NCI-H2081 (cell line): ENCODE measurements at regions not wholly inside any gene's neighbourhood (a gene's known extent, or its start where the extent isn't known, plus 50 kb on each side); places are given as distances from the start of the nearest gene placed in this dataset.
A peak's percentile ranks its signal among the peaks of the same experiment; 100 is the strongest.
"Not testable (repeated sequence)": the region's sequence is repeated elsewhere in the genome, so short reads cannot be mapped to it uniquely, and the experiment has no call there.

Experiments
- DNase-seq, 2 experiments: peaks; one replicate each; lab custom pipeline; 2025; lab: John Stamatoyannopoulos, UW

- no peak for DNase-seq
Measured at GRCh38 chr1:199422206-199422605, 605.3 kb upstream of the NR5A2 start.

GRCh38 chr1:199447906-199448305, 579.6 kb upstream of the NR5A2 start:
- DNase-seq = no peak

- DNase-seq = no peak
Measured at GRCh38 chr1:199448646-199449045, 578.9 kb upstream of the NR5A2 start.

DNA sequence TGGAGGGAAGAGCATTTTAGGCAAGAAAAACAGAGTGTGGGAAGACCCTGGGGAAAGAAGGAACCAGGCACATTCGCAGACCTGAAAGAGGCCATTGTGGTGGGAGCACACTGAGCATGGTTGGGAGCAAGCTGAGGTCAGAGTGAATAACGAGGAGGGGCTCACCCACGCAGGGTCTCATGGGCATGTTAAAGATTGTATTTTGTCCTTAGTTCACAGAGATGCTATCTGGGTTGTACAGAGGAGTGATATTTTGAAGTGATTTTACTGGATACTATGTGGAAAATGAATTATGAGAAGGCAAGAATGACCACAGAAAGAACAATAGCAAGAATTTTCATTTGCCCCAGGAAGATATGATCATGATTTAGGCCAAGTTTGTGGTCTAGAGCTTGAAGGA, 578.3 kb upstream of the NR5A2 start:
- DNase-seq = no peak

GRCh38 chr1:199449681-199450080, 577.8 kb upstream of the NR5A2 start:
- DNase-seq = no peak

GRCh38 chr1:199452627-199453026, 574.9 kb upstream of the NR5A2 start:
- no peak for DNase-seq

DNA sequence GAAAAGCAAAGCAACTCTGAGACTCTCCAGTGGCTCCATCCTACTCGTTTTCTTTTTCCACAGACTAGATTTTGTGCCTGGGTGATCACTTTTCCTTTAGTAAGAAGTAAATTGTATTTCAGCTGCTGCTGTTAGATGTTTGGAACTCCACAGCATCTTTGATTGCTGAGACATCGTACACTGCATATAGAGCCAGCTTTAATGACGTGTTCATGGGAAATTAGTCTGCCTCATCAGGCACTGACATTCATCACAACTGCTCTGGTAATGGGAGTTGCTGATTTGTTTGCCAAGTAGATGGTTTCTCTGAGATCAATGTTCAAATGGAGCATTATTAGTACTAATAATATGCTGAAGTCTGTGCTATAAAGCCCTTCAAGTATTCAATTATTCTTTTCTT, 573.8 kb upstream of the NR5A2 start:
- DNase-seq = no peak

DNA sequence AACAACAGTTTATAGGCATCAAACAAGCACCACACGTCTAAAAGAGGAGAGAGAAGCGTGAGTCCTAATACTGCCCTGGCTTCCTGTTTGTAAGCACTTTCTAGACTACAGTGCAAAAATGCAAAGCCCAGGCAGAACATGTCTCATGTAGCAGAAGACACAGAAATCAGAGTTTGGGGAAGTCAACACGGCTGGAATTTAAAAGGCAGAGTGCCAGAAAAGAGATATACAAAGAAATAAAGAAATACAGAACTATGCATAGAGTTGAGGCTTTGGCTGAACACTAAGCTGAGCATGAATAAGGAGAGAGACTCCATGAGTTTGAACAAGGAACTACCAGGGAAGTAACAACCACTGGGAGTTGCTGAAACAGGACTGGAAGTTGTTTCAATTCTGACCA, 566.6 kb upstream of the NR5A2 start:
- no peak for DNase-seq

DNA sequence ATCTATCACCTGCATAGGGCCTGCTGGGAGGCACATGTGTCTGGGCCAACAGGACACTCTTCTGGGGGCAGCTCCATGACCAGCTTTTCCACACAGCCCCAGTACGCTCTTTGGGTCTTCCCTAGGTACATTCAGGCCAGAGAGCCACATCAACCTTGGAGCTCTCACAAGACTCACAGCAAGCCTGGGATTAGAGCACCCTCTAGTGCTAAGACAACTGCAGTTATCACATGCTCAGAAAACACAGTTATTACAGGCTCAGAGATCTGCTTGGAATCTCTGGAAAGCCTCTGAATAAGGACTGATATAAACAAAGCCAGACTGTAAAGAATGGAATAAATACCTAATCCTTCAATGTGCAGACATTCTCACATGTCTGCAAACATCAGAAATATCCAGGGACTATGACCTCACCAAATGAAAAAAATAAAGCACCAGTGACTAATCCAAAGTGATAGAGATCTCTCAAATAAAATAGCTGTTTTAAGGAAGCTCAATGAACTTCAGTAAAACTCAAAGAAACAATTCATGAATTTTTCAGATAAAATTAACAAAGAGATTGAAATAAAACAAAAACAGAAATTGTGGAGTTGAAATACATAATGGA, 563.9 kb upstream of the NR5A2 start:
- DNase-seq = peak; percentile 68

DNA sequence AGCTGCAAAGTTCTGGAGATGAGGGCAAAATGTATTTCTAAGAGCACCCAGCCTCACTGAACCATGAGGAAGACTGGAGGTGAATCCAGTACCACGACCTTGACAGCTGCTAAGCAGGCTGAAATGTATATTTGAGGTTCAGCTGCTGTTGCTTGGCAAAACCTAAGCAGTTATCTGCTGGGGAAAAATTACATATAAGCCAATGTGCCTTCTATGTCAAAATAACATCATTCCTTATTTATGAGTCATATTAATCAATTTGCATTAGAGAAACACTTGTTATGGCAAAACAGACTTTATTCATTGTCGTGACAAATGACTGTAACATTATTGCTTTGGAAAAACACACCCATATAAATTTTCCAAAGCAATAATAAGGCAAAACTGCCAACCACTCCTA, 560.5 kb upstream of the NR5A2 start:
- DNase-seq = no peak

DNA sequence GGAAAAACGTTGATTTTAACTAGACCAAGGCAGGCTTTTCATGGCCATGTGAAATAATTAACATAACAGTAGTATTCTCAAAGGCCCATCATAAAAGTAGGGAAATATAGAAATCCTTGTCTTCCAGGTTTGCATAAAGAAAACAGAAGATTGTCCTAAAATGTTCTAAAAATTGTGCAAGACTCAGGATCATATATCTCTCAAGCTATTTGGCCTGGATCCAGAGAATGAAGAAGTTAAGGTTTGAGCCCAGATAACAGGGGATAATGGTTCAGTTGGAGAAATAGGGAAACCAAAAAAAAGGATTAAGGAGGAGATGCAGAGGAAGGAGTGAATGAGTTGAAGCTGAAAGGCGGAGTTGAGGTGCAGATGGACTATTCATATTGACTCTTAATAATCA, 555.5 kb upstream of the NR5A2 start:
- no peak for DNase-seq

DNA sequence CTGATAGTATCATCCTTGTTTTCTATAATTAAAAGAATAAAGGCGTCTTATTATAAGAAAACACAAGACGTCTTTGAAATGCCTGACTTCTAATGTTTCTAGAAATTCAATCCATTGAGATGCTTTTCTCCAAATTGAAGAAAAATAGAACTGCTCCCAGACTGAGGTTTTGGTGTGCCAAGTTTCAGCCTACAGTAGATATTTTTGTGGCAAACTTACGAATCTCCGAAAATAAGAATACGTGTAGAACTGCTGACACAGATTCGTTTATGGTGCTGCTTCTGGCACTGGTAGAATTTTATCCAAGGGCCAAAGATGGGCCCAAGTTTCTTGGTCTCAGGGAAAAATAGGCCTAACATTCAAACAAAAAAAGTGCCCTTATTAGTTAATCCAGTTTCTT, 554.5 kb upstream of the NR5A2 start:
- no peak for DNase-seq

- no peak for DNase-seq
Measured at GRCh38 chr1:199474738-199475137, 552.8 kb upstream of the NR5A2 start.

DNA sequence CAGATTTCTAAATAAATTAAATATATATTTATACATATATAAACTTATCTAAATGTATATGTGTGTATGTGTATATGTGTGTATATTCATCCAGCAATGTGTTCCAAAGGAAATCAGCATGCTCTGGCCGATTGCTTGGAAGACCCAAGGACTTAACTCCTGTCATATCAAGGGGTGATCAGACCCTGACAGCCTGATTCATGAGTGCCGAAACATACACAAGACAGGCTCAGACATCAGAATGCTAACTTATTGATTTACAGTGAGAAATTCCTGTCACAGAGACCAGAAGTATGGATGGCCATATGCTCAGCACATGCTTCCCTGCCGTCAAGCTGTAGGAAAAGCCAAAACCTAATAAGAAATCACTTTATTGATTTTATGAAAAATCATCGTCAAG, 545.1 kb upstream of the NR5A2 start:
- no peak for DNase-seq

DNA sequence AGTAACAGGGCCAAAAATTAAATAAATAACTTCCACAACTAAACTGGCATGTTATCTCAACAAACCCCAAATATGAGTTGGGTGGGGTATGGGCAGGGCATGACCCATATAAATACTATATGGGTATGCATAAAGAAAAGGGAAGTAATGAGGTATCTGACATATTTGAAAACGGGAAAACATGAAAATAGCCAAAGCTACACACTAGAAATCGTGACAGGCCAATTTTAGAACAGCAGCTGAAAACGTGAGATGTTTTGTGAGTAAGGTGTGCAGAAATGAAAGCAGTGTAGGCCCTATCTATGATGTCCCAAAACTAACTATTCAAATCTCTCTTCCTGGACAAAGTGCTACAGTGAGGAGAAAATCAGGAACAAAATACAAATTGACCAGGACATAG, 537.9 kb upstream of the NR5A2 start:
- DNase-seq = no peak

GRCh38 chr1:199490769-199491527, 536.6 kb upstream of the NR5A2 start:
- DNase-seq = no peak

- DNase-seq = no peak
Measured at GRCh38 chr1:199495432-199495831, 532.1 kb upstream of the NR5A2 start.

GRCh38 chr1:199498802-199499201, 528.7 kb upstream of the NR5A2 start:
- not testable (repeated sequence) for DNase-seq

DNA sequence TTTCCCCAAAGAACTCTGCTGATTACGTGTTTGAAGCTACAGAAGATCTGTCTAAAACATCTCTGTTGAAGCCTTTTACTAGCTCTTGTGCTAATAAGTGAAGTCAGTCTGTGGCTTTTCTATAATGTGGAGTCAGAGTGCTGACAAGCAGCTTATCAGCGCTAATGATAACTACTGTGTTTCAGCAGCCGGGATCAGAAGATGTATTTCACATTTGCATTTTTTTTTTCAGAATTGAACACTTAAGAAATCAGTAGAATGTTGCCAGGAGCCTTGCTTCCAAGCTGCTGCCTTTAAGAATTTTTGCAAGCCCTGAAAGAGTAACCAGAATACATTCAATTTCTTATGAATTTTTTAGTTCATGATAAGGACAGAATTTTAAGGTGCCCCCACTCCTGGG, 519.4 kb upstream of the NR5A2 start:
- DNase-seq = no peak

DNA sequence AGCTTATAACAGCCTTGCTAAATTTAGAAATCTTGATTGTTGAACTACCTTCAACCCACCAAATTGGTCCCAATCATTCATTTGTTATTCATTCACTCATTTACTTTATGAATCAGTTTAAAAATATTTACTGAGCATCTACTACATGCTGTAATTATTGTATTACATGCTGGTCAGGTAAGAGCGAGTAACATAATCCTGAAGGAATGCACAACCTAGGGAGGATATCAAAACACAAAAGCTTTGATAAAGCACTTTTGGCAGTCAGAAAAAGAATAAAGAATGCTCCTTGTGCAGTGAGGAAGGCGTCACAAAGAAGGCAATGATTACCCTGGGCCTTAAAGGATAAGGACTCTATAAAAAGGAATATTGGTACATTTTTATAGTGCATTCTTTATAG, 518.9 kb upstream of the NR5A2 start:
- no peak for DNase-seq

DNA sequence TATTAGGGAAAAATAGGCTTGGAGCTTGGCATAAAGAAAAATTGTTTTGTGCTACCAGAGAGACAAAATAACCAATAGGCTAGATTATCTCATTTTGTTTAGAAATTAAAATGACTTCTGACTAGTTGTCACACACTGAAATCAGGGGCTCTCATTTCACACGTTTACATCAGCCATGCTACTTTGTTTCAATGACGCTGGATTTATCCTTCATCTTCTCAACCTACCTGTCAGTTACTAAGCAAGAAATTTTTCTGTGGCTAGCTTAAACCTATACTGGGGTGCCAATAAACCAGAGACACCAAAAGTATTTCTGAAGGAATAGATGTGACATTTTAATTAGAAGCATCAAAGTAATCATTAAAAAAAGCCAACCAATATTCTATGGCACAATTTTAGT, 518.1 kb upstream of the NR5A2 start:
- no peak for DNase-seq

- no peak for DNase-seq
Measured at GRCh38 chr1:199510314-199510713, 517.2 kb upstream of the NR5A2 start.

DNA sequence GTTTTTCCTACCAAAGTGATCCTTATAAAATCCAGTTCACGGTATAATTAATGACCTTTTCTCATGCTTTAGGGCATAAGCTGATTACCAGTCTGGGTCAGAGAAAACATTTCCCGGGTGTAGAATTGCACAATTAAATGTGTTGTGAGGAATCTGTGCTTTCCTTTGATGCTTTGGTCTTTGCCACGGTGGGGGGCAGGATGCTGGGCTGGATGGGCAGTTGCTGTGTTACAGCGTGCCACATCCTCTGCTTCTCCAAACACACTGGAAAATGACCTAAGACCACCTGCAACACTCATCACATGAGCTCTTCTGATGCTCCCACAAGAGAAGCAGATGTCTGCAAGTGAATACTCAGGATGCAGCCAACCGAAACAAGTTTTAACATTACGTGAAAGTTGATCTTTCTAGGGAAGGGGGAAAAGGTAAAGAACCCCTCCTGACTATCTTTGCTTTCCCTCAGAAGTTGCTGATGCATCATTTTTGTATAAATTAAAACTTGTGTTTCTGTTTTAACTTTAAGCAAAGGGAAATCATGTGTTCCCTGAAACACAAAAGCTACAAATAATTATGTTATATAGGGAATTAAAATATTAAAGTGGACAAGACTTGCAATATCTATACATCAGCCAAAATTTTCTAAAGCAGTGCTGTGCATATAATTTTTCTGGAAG, 515.3 kb upstream of the NR5A2 start:
- DNase-seq = peak in 1 of 2 experiments; percentile 12
